Colonic mucosa (tissue), 4 donors: ENCODE measurements at regions not wholly inside any gene's neighbourhood (a gene's known extent, or its start where the extent isn't known, plus 50 kb on each side); places are given as distances from the start of the nearest gene placed in this dataset.

Experiments used
- DNase-seq: peaks from one replicate; pipeline ENCODE4 v3.0.0-alpha.2; 2020
- H3K27ac ChIP-seq: fragments of 200-600 bp; one replicate; pipeline ENCODE4 v1.8.0; 2021
- H3K27me3 ChIP-seq: fragments of 200-600 bp; one replicate; pipeline ENCODE4 v1.8.0; 2021
- H3K36me3 ChIP-seq: fragments of 200-600 bp; one replicate; pipeline ENCODE4 v1.8.0; 2021
- H3K4me1 ChIP-seq: fragments of 200-600 bp; one replicate; pipeline ENCODE4 v1.8.0; 2021; ENCODE audit warnings: mild to moderate bottlenecking
- H3K4me3 ChIP-seq: fragments of 200-600 bp; one replicate; pipeline ENCODE4 v1.8.0; 2021
- H3K9ac ChIP-seq, 2 donors: one replicate each; pipeline ENCODE4 v1.7.0; 2013; ENCODE audit warnings: control low read depth in 2 of 2, low read depth in 2 of 2, low read length in 2 of 2
- H3K9me3 ChIP-seq: fragments of 200-600 bp; one replicate; pipeline ENCODE4 v1.8.0; 2021
- intact Hi-C: fragments of 100-400 bp; cut with DNase I; formaldehyde crosslinking; loops from one replicate; pipeline ENCODE4 v1.14.1; 2022
- TF ChIP-seq, protein P1 (sequence below): fragments of 200-600 bp; IDR thresholded peaks from one replicate; pipeline ENCODE4 v1.8.0; 2022; ENCODE audit warnings: antibody characterized with exemption, mild to moderate bottlenecking
- donor health status: healthy.
- donor health status: DM: no; HTN: no; CAD: no.
- donor health status: DM: no; HTN: no; CAD: no.

DNA sequence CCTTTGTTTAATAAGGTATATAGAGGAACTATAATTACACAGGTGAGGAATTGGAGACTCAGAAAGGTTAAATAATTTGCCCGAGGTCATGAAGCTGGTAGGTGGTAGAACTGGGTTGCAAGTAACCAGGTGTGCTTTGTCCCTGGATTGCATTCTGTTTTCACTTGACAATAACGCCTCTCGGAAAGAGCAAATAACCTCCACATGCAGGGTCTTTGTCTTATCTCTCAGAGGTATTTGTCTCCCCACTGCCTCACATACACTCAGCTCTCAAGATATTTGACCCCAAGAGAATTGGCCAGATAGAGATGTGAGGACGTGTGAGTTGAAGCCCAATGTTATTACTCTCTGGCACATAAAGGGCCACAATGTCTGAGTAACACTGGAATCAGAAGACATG, 320.9 kb upstream of the ONECUT1 start:
- intact Hi-C loops, result no loop called here
- Histone ChIP-seq H3K4me1 (no peaks in the 10 kb centered on the region), H3K36me3 (no peaks in the 10 kb centered on the region), H3K9me3 (no peaks in the 10 kb centered on the region), H3K27ac (no peak overlapping the region), H3K4me3 (no peak overlapping the region), H3K27me3 (no peaks in the 10 kb centered on the region), H3K9ac (no peak overlapping the region)
- no peak for DNase-seq
- TF ChIP-seq, protein P1, sequence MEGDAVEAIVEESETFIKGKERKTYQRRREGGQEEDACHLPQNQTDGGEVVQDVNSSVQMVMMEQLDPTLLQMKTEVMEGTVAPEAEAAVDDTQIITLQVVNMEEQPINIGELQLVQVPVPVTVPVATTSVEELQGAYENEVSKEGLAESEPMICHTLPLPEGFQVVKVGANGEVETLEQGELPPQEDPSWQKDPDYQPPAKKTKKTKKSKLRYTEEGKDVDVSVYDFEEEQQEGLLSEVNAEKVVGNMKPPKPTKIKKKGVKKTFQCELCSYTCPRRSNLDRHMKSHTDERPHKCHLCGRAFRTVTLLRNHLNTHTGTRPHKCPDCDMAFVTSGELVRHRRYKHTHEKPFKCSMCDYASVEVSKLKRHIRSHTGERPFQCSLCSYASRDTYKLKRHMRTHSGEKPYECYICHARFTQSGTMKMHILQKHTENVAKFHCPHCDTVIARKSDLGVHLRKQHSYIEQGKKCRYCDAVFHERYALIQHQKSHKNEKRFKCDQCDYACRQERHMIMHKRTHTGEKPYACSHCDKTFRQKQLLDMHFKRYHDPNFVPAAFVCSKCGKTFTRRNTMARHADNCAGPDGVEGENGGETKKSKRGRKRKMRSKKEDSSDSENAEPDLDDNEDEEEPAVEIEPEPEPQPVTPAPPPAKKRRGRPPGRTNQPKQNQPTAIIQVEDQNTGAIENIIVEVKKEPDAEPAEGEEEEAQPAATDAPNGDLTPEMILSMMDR, result no peak

DNA sequence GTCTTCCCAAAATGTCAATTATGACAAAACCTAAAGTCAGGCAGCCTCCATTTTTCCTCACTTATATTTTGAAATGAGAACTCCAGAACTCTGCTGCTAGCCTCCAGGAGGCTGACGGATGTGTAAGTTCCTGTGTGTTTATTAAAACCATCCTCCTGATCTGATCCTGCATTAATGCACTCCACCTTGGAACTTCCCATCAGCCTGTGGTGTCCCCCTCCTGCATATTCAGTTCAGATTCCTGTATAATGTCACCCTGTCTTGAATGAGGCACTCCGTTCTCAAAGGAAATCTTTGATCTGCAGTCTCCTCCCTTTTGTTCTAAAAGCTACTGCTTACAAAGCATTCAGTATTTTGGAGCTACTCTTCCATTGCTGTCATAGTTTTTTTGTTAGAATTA, 318.2 kb upstream of the ONECUT1 start:
- H3K36me3 ChIP-seq, result no peaks in the 10 kb centered on the region
- H3K27ac ChIP-seq, result no peak overlapping the region
- no peaks in the 10 kb centered on the region for H3K4me1 ChIP-seq
- no peak overlapping the region for H3K9ac ChIP-seq
- intact Hi-C loops, result no loop called here
- no peaks in the 10 kb centered on the region for H3K27me3 ChIP-seq
- TF ChIP-seq, protein P1, result no peak
- no peaks in the 10 kb centered on the region for H3K9me3 ChIP-seq
- no peak for DNase-seq
- H3K4me3 ChIP-seq, result no peak overlapping the region

DNA sequence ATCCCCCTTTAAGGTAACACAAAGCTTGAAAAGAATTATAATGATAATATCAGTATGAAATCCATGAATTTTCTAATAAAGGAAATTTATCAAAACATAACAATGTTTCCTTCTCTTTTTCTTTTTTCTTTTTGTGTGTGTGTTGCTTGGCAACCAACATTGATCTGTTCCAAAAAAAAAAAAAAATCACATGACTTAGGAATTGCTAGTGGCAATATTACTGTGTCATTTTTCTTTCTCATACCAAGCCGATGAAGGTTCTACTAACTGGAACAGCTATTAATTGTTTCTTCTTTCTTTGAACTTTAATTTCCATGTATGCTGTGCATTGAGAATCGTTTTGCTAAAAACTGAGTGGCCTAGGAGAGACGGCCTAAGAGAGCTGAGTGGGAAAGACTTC, 317.7 kb upstream of the ONECUT1 start:
- TF ChIP-seq, protein P1, result no peak
- H3K4me3 ChIP-seq, result no peak overlapping the region
- no peaks in the 10 kb centered on the region for H3K27me3 ChIP-seq
- no peak overlapping the region for H3K9ac ChIP-seq
- no peak overlapping the region for H3K27ac ChIP-seq
- H3K4me1 ChIP-seq, result no peaks in the 10 kb centered on the region
- H3K9me3 ChIP-seq, result no peaks in the 10 kb centered on the region
- no peak for DNase-seq
- H3K36me3 ChIP-seq, result no peaks in the 10 kb centered on the region
- intact Hi-C loops, result no loop called here

DNA sequence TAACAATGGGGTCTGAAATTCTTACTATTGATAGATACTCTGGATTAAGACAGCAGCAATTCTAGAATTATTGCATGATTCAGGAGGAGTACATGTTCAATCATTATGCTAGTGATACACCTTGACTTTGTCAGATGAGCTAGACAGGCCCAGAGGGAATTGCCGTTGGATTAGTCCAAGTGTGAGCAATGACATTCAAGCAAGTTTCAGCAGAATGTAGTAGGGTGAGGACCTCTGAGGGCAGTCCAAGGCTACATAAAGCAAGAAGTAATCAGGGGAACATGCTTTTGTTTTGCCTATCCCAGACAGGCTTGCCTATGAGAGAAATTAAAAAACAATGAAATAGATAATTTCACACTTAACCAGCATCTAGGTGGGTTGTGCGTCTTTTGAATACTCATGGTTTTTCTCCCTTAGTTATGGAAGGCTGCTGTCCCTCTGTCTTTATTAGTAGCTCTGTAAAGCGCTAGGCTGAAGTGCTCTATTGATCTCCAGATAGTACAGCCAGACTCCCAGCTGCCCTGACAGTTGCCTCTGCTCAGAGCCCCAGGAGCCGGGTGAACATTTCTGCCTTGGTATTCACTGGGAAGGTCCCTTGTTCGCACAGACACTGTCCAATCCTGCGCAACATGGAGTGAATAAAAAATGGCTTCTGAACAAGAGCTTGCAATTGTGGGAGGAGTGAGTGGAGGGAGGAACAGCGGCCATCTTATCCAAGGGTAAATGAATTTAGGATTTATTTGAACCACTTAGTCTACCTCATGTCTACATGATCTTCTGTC, 316.6 kb upstream of the ONECUT1 start:
- no peaks in the 10 kb centered on the region for H3K9me3 ChIP-seq
- no peak overlapping the region for H3K9ac ChIP-seq
- H3K27ac ChIP-seq, result no peak overlapping the region
- no peak for DNase-seq
- no peaks in the 10 kb centered on the region for H3K4me1 ChIP-seq
- intact Hi-C loops, result no loop called here
- H3K4me3 ChIP-seq, result no peak overlapping the region
- H3K36me3 ChIP-seq, result no peaks in the 10 kb centered on the region
- no peaks in the 10 kb centered on the region for H3K27me3 ChIP-seq
- TF ChIP-seq, protein P1, result no peak

DNA sequence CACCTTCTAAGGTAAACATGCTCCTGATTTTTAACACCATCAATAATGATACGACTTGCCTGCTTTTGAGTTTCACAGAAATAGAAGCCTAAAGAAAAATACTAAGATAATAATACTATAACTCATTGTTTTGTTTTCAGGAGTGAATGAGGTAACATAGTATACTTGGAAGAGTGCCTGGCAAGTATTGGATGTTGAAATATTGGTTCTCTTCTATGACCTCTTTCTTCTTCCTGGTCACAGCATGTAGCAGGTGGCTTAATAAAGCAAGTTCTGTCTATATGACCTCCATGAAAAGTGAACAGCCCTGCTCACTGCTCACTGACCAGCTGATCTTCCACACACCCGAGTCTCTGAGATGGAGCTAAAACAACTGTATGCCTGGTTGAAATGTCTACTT, 312.3 kb upstream of the ONECUT1 start:
- intact Hi-C loops, result no loop called here
- TF ChIP-seq, protein P1, result no peak
- Histone ChIP-seq H3K27ac (no peak overlapping the region), H3K36me3 (no peaks in the 10 kb centered on the region), H3K4me3 (no peak overlapping the region), H3K9me3 (no peaks in the 10 kb centered on the region), H3K27me3 (no peaks in the 10 kb centered on the region), H3K4me1 (no peaks in the 10 kb centered on the region), H3K9ac (no peak overlapping the region)
- no peak for DNase-seq
